Keratinocyte (primary cell): ENCODE measurements at regions not wholly inside any gene's neighbourhood (a gene's known extent, or its start where the extent isn't known, plus 50 kb on each side); places are given as distances from the start of the nearest gene placed in this dataset.

Experiments used
- DNase-seq: peaks from one replicate; pipeline ENCODE4 v3.0.0-alpha.2; 2011; ENCODE audit warnings: low read depth, missing footprints, low spot score
- FAIRE-seq: peaks from 2 replicates; lab custom pipeline; 2011; peaks lifted over from hg19 to GRCh38; lab: Jason Lieb, UNC
- H2AFZ ChIP-seq: 2 replicates; pipeline ENCODE4 v1.6.0; 2012; ENCODE audit warnings: low read length, control low read depth, inconsistent platforms; ENCODE audit not compliant: control insufficient read depth
- H3K27ac ChIP-seq: 2 replicates; pipeline ENCODE4 v1.5.1; 2011; ENCODE audit warnings: low read length; ENCODE audit not compliant: control insufficient read depth, insufficient read depth
- H3K27me3 ChIP-seq: 3 replicates; pipeline ENCODE4 v1.6.0; 2011; ENCODE audit warnings: low read length; ENCODE audit not compliant: control insufficient read depth, insufficient read depth; ENCODE audit errors: extremely low read depth
- H3K36me3 ChIP-seq, 2 experiments: 2 replicates in 1 of 2; 3 replicates in 1 of 2; pipeline ENCODE4 v1.5.1; 2011; ENCODE audit warnings: low read length in 2 of 2, mild to moderate bottlenecking in 1 of 2; ENCODE audit not compliant: control insufficient read depth in 2 of 2, insufficient read depth in 2 of 2; ENCODE audit errors: extremely low read depth in 1 of 2
- H3K4me1 ChIP-seq: 3 replicates; pipeline ENCODE4 v1.5.1; 2011; ENCODE audit warnings: low read length; ENCODE audit not compliant: control insufficient read depth, insufficient read depth; ENCODE audit errors: extremely low read depth
- H3K4me2 ChIP-seq: 3 replicates; pipeline ENCODE4 v1.6.0; 2011; ENCODE audit warnings: low read depth, low read length; ENCODE audit not compliant: control insufficient read depth, insufficient read depth; ENCODE audit errors: extremely low read depth
- H3K4me3 ChIP-seq, 3 experiments: fragments of 200-600 bp in 1 of 3; sonication (generic) in 1 of 3; 2 replicates in 2 of 3; 3 replicates in 1 of 3; pipeline ENCODE4 v1.5.1; 2011 to 2016; ENCODE audit warnings: low read length in 3 of 3, mild to moderate bottlenecking in 3 of 3, control low read depth in 2 of 3, inconsistent platforms in 1 of 3, low read depth in 1 of 3, mixed read lengths in 1 of 3, mixed run types in 1 of 3, moderate library complexity in 1 of 3; ENCODE audit not compliant: control insufficient read depth in 2 of 3, insufficient read depth in 2 of 3; ENCODE audit errors: extremely low read depth in 1 of 3
- H3K79me2 ChIP-seq: 2 replicates; pipeline ENCODE4 v1.6.0; 2012; ENCODE audit warnings: low read length; ENCODE audit not compliant: control insufficient read depth, insufficient read depth
- H3K9ac ChIP-seq: 3 replicates; pipeline ENCODE4 v1.6.0; 2011; ENCODE audit warnings: low read length; ENCODE audit not compliant: control insufficient read depth, insufficient read depth; ENCODE audit errors: extremely low read depth
- H3K9me1 ChIP-seq: 3 replicates; pipeline ENCODE4 v1.6.0; 2011; ENCODE audit warnings: low read length; ENCODE audit not compliant: control insufficient read depth, insufficient read depth; ENCODE audit errors: extremely low read depth
- H3K9me3 ChIP-seq: 2 replicates; pipeline ENCODE4 v1.5.1; 2012; ENCODE audit warnings: low read depth, low read length; ENCODE audit not compliant: control insufficient read depth
- H4K20me1 ChIP-seq: 3 replicates; pipeline ENCODE4 v1.6.0; 2011; ENCODE audit warnings: low read length; ENCODE audit not compliant: control insufficient read depth, insufficient read depth; ENCODE audit errors: extremely low read depth
- EZH2 ChIP-seq: IDR thresholded peaks from one replicate; pipeline ENCODE4 v1.6.1; 2012; ENCODE audit warnings: inconsistent platforms, mild to moderate bottlenecking, low read length, moderate library complexity
- dilution Hi-C: fragments of 300-500 bp; cut with MboI; formaldehyde crosslinking; loops from one replicate; pipeline ENCODE4 v1.7.0; 2020; ENCODE audit warnings: low sequenced_read_pairs; ENCODE audit not compliant: extremely low pct_ligation_motif_present
- TF ChIP-seq, protein P1 (sequence below), 3 experiments: IDR thresholded peaks in 1 of 3; conservative IDR thresholded peaks in 1 of 3; optimal IDR thresholded peaks in 1 of 3; 2 replicates in 2 of 3; 3 replicates in 1 of 3; pipeline versions ENCODE3 to v1.5.1; 2011; ENCODE audit warnings: low read length in 3 of 3, mild to moderate bottlenecking in 3 of 3, moderate library complexity in 2 of 3, control low read depth in 1 of 3, inconsistent platforms in 1 of 3; ENCODE audit not compliant: insufficient read depth in 2 of 3; ENCODE audit errors: extremely low read depth in 1 of 3

DNA sequence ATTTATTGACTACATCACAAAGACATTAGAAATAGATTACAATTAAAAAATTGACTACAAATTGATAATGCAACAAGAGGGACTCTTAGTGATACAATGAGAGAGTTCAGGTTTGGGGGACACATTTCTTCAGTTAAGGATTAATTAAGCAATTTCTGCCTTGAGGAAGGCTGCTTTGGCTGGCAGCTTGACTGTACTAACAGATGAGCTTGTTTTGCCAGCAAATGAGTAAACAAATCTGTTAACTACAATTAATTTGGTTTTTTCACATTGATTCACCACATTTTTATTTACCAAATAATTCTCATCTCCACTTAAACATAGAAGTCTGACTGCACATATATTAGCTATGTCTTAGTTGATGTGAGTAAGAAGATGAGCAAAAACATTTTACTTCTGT, 183.6 kb upstream of the ZNF385D start:
- Histone ChIP-seq H3K9ac (no peak overlapping the region), H3K79me2 (no peaks in the 10 kb centered on the region), H3K4me2 (no peak overlapping the region), H2AFZ (no peak overlapping the region), H4K20me1 (no peaks in the 10 kb centered on the region), H3K36me3 (no peaks in the 10 kb centered on the region), H3K9me1 (no peaks in the 10 kb centered on the region), H3K9me3 (no peaks in the 10 kb centered on the region), H3K27me3 (no peaks in the 10 kb centered on the region), H3K27ac (no peak overlapping the region), H3K4me3 (no peak overlapping the region), H3K4me1 (no peaks in the 10 kb centered on the region)
- TF ChIP-seq, protein P1, sequence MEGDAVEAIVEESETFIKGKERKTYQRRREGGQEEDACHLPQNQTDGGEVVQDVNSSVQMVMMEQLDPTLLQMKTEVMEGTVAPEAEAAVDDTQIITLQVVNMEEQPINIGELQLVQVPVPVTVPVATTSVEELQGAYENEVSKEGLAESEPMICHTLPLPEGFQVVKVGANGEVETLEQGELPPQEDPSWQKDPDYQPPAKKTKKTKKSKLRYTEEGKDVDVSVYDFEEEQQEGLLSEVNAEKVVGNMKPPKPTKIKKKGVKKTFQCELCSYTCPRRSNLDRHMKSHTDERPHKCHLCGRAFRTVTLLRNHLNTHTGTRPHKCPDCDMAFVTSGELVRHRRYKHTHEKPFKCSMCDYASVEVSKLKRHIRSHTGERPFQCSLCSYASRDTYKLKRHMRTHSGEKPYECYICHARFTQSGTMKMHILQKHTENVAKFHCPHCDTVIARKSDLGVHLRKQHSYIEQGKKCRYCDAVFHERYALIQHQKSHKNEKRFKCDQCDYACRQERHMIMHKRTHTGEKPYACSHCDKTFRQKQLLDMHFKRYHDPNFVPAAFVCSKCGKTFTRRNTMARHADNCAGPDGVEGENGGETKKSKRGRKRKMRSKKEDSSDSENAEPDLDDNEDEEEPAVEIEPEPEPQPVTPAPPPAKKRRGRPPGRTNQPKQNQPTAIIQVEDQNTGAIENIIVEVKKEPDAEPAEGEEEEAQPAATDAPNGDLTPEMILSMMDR (optimal IDR thresholded peaks at IDR 0.05 in 1 of 3, IDR thresholded peaks at IDR 0.05 in 1 of 3, conservative IDR thresholded peaks at IDR 0.05 in 1 of 3; ENCODE audit: extremely low read depth in 1 of 3, insufficient read depth in 2 of 3, low read length in 3 of 3) = no peak
- TF ChIP-seq EZH2 = no peak
- dilution Hi-C loops = no loop called here
- no peak for FAIRE-seq
- DNase-seq = no peak

DNA sequence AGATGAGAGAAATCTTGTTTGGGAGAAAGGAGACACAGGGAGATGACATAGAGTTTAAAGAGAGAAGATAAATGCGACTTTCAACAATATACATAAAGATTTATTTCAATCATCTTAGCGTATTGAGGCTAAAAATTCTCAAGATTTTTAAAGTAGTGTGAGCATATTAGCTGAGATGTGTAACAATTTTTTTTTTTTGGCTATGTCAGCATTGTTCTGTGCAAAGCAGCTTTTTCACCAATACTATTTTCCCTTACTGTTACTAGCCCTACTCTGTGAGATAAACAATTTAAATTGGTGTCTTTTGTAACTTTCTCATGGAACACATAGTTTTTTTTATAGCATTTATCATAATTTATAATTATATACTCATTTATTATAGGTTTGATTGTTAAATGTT, 185.2 kb upstream of the ZNF385D start:
- dilution Hi-C loops = no loop called here
- no peaks in the 10 kb centered on the region for H3K27me3 ChIP-seq
- FAIRE-seq = no peak

More for the DNA sequence above, 185.2 kb upstream of the ZNF385D start:
- no peaks in the 10 kb centered on the region for H4K20me1 ChIP-seq
- H3K9me1 ChIP-seq = no peaks in the 10 kb centered on the region
- H3K79me2 ChIP-seq = no peaks in the 10 kb centered on the region
- no peak for TF ChIP-seq EZH2
- TF ChIP-seq, protein P1 (optimal IDR thresholded peaks at IDR 0.05 in 1 of 3, IDR thresholded peaks at IDR 0.05 in 1 of 3, conservative IDR thresholded peaks at IDR 0.05 in 1 of 3; ENCODE audit: extremely low read depth in 1 of 3, insufficient read depth in 2 of 3, low read length in 3 of 3) = no peak
- H2AFZ ChIP-seq = no peak overlapping the region
- no peak overlapping the region for H3K9ac ChIP-seq
- H3K27ac ChIP-seq = no peak overlapping the region
- no peak for DNase-seq
- H3K9me3 ChIP-seq = no peaks in the 10 kb centered on the region
- no peaks in the 10 kb centered on the region for H3K36me3 ChIP-seq
- no peak overlapping the region for H3K4me3 ChIP-seq
- H3K4me1 ChIP-seq = no peaks in the 10 kb centered on the region
- H3K4me2 ChIP-seq = no peak overlapping the region
